ENCODE measurements at regions not wholly inside any gene's neighbourhood (a gene's known extent, or its start where the extent isn't known, plus 50 kb on each side); places are given as distances from the start of the nearest gene placed in this dataset.
A peak's percentile ranks its signal among the peaks of the same experiment; 100 is the strongest.

DNA sequence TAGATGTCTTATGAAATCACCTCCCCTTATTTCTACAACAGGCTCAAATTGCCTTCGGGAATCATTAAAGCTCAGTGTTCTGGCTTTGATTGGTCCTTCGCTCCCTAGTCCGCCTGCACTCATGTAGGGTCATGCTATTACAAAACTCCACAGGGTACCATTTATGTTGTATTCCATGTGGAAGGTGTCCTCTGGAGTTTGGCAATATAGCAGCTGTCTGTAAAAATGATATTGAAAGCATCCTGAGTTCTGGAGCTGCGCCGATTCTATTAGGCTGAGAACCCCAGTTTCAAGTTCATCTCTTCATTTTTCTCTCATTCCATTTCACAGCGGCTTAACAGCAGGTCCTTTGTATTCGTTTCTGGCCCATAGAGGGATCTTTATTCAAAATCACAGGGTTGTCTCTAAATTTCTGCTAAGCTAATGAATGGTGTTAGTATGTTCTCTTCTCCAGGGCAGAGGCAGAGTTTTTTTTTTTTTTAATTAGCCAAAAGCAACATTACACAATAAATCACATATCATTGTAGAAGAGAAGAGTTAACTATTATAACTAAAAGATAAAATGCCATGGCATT, 71.9 kb upstream of the TEKT1 start:
- Histone ChIP-seq H3K79me2 (ENCODE audit: insufficient read depth, low read length) (no peaks in the 10 kb centered on the region), H3K4me3 (ENCODE audit: low read depth in 1 of 2, low read length in 2 of 2) (no peak overlapping the region), H3K27me3 (ENCODE audit: insufficient read depth, low read length, poor library complexity) (no peaks in the 10 kb centered on the region), H3K4me2 (ENCODE audit: insufficient read depth, low read length) (no peak overlapping the region), H3K4me1 (ENCODE audit: insufficient read depth, low read length) (no peaks in the 10 kb centered on the region), H2AFZ (ENCODE audit: low read depth, low read length) (no peak overlapping the region), H4K20me1 (ENCODE audit: insufficient read depth, low read length) (no peaks in the 10 kb centered on the region), H3K36me3 (ENCODE audit: insufficient read depth, low read length) (peaks cover 17% of the 10 kb centered on the region), H3K9ac (ENCODE audit: low read depth, low read length) (no peak overlapping the region), H3K9me3 (ENCODE audit: insufficient read depth, low read length, severe bottlenecking) (no peaks in the 10 kb centered on the region), H3K27ac (ENCODE audit: low read length) (no peak overlapping the region)
- TF ChIP-seq EZH2 (IDR thresholded peaks at IDR 0.05; ENCODE audit: borderline replicate concordance, low read depth, low read length, severe bottlenecking): no peak
- TF ChIP-seq, protein P1, sequence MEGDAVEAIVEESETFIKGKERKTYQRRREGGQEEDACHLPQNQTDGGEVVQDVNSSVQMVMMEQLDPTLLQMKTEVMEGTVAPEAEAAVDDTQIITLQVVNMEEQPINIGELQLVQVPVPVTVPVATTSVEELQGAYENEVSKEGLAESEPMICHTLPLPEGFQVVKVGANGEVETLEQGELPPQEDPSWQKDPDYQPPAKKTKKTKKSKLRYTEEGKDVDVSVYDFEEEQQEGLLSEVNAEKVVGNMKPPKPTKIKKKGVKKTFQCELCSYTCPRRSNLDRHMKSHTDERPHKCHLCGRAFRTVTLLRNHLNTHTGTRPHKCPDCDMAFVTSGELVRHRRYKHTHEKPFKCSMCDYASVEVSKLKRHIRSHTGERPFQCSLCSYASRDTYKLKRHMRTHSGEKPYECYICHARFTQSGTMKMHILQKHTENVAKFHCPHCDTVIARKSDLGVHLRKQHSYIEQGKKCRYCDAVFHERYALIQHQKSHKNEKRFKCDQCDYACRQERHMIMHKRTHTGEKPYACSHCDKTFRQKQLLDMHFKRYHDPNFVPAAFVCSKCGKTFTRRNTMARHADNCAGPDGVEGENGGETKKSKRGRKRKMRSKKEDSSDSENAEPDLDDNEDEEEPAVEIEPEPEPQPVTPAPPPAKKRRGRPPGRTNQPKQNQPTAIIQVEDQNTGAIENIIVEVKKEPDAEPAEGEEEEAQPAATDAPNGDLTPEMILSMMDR (IDR thresholded peaks at IDR 0.05; ENCODE audit: borderline replicate concordance, extremely low read depth, low read length, poor library complexity, severe bottlenecking): no peak
- no peak for DNase-seq
- ATAC-seq (ENCODE audit: insufficient read depth, low read depth): no peak

DNA sequence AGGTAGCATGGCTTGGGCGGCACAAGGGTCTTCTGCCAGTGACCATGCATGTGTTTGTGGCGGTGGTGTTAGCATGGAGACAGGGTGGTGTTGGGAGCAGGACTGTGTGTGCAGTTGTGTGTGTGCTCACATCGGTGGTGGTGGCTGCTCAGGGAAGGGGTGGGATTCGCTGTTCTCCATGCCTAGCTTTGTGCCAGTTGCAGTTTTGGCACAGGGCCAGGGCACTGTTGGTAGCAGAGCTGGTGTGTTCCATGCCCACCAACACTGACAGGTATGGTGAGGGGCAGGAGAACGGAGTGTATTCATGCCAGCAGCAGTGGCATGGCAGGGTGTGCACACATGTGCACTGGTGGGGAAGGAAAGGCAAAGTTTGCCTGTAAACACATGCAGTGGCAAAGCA, 77.3 kb upstream of the TEKT1 start:
- Histone ChIP-seq H3K4me3 (ENCODE audit: low read depth in 1 of 2, low read length in 2 of 2) (no peak overlapping the region), H3K4me2 (ENCODE audit: insufficient read depth, low read length) (no peak overlapping the region), H3K4me1 (ENCODE audit: insufficient read depth, low read length) (peaks cover 3% of the 10 kb centered on the region; the same call in 1 of the 2 replicates), H3K27ac (ENCODE audit: low read length) (no peak overlapping the region), H4K20me1 (ENCODE audit: insufficient read depth, low read length) (no peaks in the 10 kb centered on the region), H3K9ac (ENCODE audit: low read depth, low read length) (no peak overlapping the region), H2AFZ (ENCODE audit: low read depth, low read length) (no peak overlapping the region), H3K27me3 (ENCODE audit: insufficient read depth, low read length, poor library complexity) (no peaks in the 10 kb centered on the region), H3K36me3 (ENCODE audit: insufficient read depth, low read length) (no peaks in the 10 kb centered on the region), H3K79me2 (ENCODE audit: insufficient read depth, low read length) (no peaks in the 10 kb centered on the region), H3K9me3 (ENCODE audit: insufficient read depth, low read length, severe bottlenecking) (no peaks in the 10 kb centered on the region)
- TF ChIP-seq, protein P1 (IDR thresholded peaks at IDR 0.05; ENCODE audit: borderline replicate concordance, extremely low read depth, low read length, poor library complexity, severe bottlenecking): no peak
- no peak for TF ChIP-seq EZH2 (IDR thresholded peaks at IDR 0.05; ENCODE audit: borderline replicate concordance, low read depth, low read length, severe bottlenecking)
- no peak for DNase-seq
- no peak for ATAC-seq (ENCODE audit: insufficient read depth, low read depth)

DNA sequence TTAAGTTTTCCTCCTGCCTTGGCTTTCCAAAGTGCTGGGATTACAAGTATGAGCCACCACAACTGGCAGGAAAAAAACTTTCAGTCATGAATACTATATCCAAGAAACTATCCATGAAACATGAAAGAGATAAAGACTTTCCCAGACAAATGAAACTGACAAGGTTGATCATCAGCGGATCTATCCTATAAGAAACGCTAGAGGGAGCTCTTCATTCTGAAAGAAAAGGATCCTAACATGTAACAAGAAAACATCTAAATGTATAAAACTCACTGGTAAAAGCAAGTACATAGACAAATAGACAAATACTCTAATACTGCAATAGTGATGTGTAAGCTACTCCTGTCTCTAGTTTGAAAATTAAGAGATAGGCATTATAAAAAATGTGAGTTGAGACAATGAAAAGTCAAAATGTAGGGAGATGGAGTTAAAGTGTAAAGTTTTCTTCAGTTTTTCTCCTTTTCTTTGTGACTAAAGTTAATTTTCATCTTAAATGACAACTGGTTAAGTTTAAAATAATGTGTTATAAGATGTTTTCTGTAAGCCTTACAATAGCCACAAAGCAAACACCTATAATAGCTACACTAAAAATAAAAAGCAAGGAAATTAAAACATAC, 79.6 kb upstream of the TEKT1 start:
- H3K36me3 ChIP-seq (ENCODE audit: insufficient read depth, low read length): no peaks in the 10 kb centered on the region
- DNase-seq (no peak), ATAC-seq (ENCODE audit: insufficient read depth, low read depth) (peak; percentile 50; the same call in 1 of the 3 replicates)
- no peak overlapping the region for H3K27ac ChIP-seq (ENCODE audit: low read length)
- H3K4me2 ChIP-seq (ENCODE audit: insufficient read depth, low read length): no peak overlapping the region
- TF ChIP-seq EZH2 (IDR thresholded peaks at IDR 0.05; ENCODE audit: borderline replicate concordance, low read depth, low read length, severe bottlenecking): no peak
- TF ChIP-seq, protein P1 (IDR thresholded peaks at IDR 0.05; ENCODE audit: borderline replicate concordance, extremely low read depth, low read length, poor library complexity, severe bottlenecking): peak; percentile 75
- H3K79me2 ChIP-seq (ENCODE audit: insufficient read depth, low read length): no peaks in the 10 kb centered on the region
- H4K20me1 ChIP-seq (ENCODE audit: insufficient read depth, low read length): no peaks in the 10 kb centered on the region
- no peak overlapping the region for H2AFZ ChIP-seq (ENCODE audit: low read depth, low read length)
- H3K27me3 ChIP-seq (ENCODE audit: insufficient read depth, low read length, poor library complexity): no peaks in the 10 kb centered on the region
- no peaks in the 10 kb centered on the region for H3K9me3 ChIP-seq (ENCODE audit: insufficient read depth, low read length, severe bottlenecking)
- H3K4me1 ChIP-seq (ENCODE audit: insufficient read depth, low read length): peaks cover 9% of the 10 kb centered on the region
- no peak overlapping the region for H3K9ac ChIP-seq (ENCODE audit: low read depth, low read length)
- H3K4me3 ChIP-seq (ENCODE audit: low read depth in 1 of 2, low read length in 2 of 2): no peak overlapping the region
